GM12878 (cell line): ENCODE measurements at regions not wholly inside any gene's neighbourhood (a gene's known extent, or its start where the extent isn't known, plus 50 kb on each side); places are given as distances from the start of the nearest gene placed in this dataset.

Experiments used
- EP300 ChIP-seq, 2 experiments: fragments of 150-350 bp in 1 of 2; IDR thresholded peaks; 2 replicates each; pipeline ENCODE4 v1.6.1; 2011 to 2012; ENCODE audit warnings: low read depth in 2 of 2, low read length in 2 of 2, borderline replicate concordance in 1 of 2, improper control_type of control experiment in 1 of 2, inconsistent platforms in 1 of 2; ENCODE audit not compliant: control insufficient read depth in 1 of 2
- IKZF1 ChIP-seq: fragments of 450-650 bp; conservative IDR thresholded peaks from 2 replicates; pipeline ENCODE4 v1.6.1; 2017; ENCODE audit warnings: antibody characterized with exemption, mild to moderate bottlenecking
- POLR2AphosphoS5 ChIP-seq: IDR thresholded peaks from 2 replicates; pipeline ENCODE4 v1.6.1; 2011; ENCODE audit warnings: mild to moderate bottlenecking, low read length, inconsistent platforms
- RAD21 ChIP-seq: IDR thresholded peaks from 2 replicates; pipeline ENCODE4 v1.6.1; 2011; ENCODE audit warnings: mild to moderate bottlenecking, low read depth, low read length, moderate library complexity; ENCODE audit not compliant: insufficient read depth
- TBL1XR1 ChIP-seq: IDR thresholded peaks from 2 replicates; pipeline ENCODE4 v1.6.1; 2012; ENCODE audit warnings: low read depth, low read length, improper control_type of control experiment
- TCF7 ChIP-seq: IDR thresholded peaks from 2 replicates; pipeline ENCODE4 v1.6.1; 2014; ENCODE audit warnings: antibody characterized with exemption, borderline replicate concordance
- ZNF274 ChIP-seq: IDR thresholded peaks from one replicate; pipeline ENCODE4 v1.8.0; 2011; ENCODE audit not compliant: insufficient read length, insufficient read depth
- TF ChIP-seq, protein P1 (sequence below), 3 experiments: IDR thresholded peaks in 2 of 3; conservative IDR thresholded peaks in 1 of 3; 2 replicates each; pipeline ENCODE4 v1.5.1; 2011; ENCODE audit warnings: low read depth in 3 of 3, low read length in 3 of 3, mild to moderate bottlenecking in 3 of 3, control low read depth in 2 of 3, moderate library complexity in 2 of 3, inconsistent platforms in 1 of 3, mixed read lengths in 1 of 3; ENCODE audit not compliant: control insufficient read depth in 2 of 3, insufficient read depth in 1 of 3; ENCODE audit errors: extremely low read depth in 1 of 3

DNA sequence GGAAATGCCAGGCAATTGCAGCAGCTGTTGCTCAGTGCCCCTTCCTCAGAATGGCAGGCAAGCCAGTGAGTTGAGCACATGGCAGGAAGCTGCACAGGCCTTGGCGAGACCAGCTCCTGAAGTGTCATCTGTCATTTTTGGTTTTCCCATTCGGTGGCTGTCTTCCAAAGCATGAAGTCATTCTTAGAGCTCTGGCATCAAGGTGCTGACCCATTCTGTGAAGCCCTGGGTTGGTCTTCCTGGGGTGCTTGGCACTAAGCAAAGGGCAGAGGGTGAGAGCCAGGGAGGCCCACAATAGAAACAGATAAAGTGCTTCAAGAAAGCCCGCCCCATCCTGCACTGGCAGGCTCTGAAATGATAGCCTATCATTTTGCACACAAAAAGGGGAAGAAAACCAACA lies 150.5 kb downstream of the VAPA start:
- TF ChIP-seq, protein P1, sequence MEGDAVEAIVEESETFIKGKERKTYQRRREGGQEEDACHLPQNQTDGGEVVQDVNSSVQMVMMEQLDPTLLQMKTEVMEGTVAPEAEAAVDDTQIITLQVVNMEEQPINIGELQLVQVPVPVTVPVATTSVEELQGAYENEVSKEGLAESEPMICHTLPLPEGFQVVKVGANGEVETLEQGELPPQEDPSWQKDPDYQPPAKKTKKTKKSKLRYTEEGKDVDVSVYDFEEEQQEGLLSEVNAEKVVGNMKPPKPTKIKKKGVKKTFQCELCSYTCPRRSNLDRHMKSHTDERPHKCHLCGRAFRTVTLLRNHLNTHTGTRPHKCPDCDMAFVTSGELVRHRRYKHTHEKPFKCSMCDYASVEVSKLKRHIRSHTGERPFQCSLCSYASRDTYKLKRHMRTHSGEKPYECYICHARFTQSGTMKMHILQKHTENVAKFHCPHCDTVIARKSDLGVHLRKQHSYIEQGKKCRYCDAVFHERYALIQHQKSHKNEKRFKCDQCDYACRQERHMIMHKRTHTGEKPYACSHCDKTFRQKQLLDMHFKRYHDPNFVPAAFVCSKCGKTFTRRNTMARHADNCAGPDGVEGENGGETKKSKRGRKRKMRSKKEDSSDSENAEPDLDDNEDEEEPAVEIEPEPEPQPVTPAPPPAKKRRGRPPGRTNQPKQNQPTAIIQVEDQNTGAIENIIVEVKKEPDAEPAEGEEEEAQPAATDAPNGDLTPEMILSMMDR (IDR thresholded peaks at IDR 0.05 in 2 of 3, conservative IDR thresholded peaks at IDR 0.05 in 1 of 3; ENCODE audit: control insufficient read depth in 2 of 3, extremely low read depth in 1 of 3, insufficient read depth in 1 of 3, low read depth in 3 of 3, low read length in 3 of 3) = no peak
- no peak for TF ChIP-seq TCF7
- TF ChIP-seq RAD21 = no peak
- no peak for TF ChIP-seq POLR2AphosphoS5
- no peak for TF ChIP-seq TBL1XR1
- no peak for TF ChIP-seq IKZF1
- TF ChIP-seq EP300 (IDR thresholded peaks at IDR 0.05; ENCODE audit: borderline replicate concordance in 1 of 2, control insufficient read depth in 1 of 2, low read depth in 2 of 2, low read length in 2 of 2) = no peak
- TF ChIP-seq ZNF274 = no peak
